GM23338 (cell line): ENCODE measurements at regions not wholly inside any gene's neighbourhood (a gene's known extent, or its start where the extent isn't known, plus 50 kb on each side); places are given as distances from the start of the nearest gene placed in this dataset.

Experiments
- ATAC-seq: fragments of 200-7000 bp; cut with Tn5 transposase; 3 replicates; pipeline ENCODE4 v1.9.1; 2020
- DNase-seq: peaks from one replicate; pipeline ENCODE4 v3.0.0-alpha.2; 2015; ENCODE audit warnings: low spot score
- H2AFZ ChIP-seq: fragments of 200-600 bp; sonication (generic); 2 replicates; pipeline ENCODE4 v1.8.0; 2016; ENCODE audit warnings: antibody characterized with exemption, mild to moderate bottlenecking, moderate library complexity
- H3F3A ChIP-seq: fragments of 200-600 bp; sonication (generic); replicated peaks from 2 replicates; pipeline ENCODE4 v1.8.0; 2017; ENCODE audit warnings: antibody characterized with exemption, mixed run types, low read depth
- H3K27ac ChIP-seq: fragments of 200-600 bp; sonication (generic); 2 replicates; pipeline ENCODE4 v1.6.1; 2016; ENCODE audit warnings: low read depth
- H3K27me3 ChIP-seq: fragments of 200-600 bp; sonication (generic); 2 replicates; pipeline ENCODE4 v1.8.0; 2016; ENCODE audit warnings: mild to moderate bottlenecking, mixed run types, moderate library complexity; ENCODE audit not compliant: insufficient read depth
- H3K36me3 ChIP-seq: fragments of 200-600 bp; sonication (generic); 2 replicates; pipeline ENCODE4 v1.8.0; 2016; ENCODE audit warnings: mild to moderate bottlenecking; ENCODE audit not compliant: insufficient read depth
- H3K4me1 ChIP-seq: fragments of 200-600 bp; sonication (generic); 2 replicates; pipeline ENCODE4 v1.8.0; 2016; ENCODE audit warnings: mild to moderate bottlenecking, moderate library complexity; ENCODE audit not compliant: insufficient read depth
- H3K4me2 ChIP-seq: fragments of 200-600 bp; sonication (generic); 2 replicates; pipeline ENCODE4 v1.7.1; 2017; ENCODE audit warnings: mixed run types
- H3K4me3 ChIP-seq: fragments of 200-600 bp; sonication (generic); 2 replicates; pipeline ENCODE4 v1.6.1; 2016; ENCODE audit warnings: mixed run types
- H3K79me2 ChIP-seq: fragments of 200-600 bp; sonication (generic); replicated peaks from 2 replicates; pipeline ENCODE4 v1.8.0; 2017; ENCODE audit warnings: mild to moderate bottlenecking; ENCODE audit not compliant: insufficient read depth
- H3K9me2 ChIP-seq: fragments of 200-600 bp; sonication (generic); 2 replicates; pipeline ENCODE4 v1.8.0; 2017; ENCODE audit not compliant: insufficient read depth
- H4K20me1 ChIP-seq: fragments of 200-600 bp; sonication (generic); replicated peaks from 2 replicates; pipeline ENCODE4 v1.8.0; 2017; ENCODE audit warnings: mild to moderate bottlenecking; ENCODE audit not compliant: insufficient read depth
- H3K27ac Mint-ChIP-seq: 2 replicates; pipeline ENCODE4 v1.8.0; 2020; ENCODE audit warnings: inconsistent platforms, mild to moderate bottlenecking, moderate library complexity, mixed read lengths
- H3K27me3 Mint-ChIP-seq: 3 replicates; pipeline ENCODE4 v1.8.0; 2022; ENCODE audit warnings: low read depth, mild to moderate bottlenecking, moderate library complexity, mixed read lengths, inconsistent platforms; ENCODE audit not compliant: insufficient read depth, poor library complexity
- H3K36me3 Mint-ChIP-seq: 3 replicates; pipeline ENCODE4 v1.8.0; 2021; ENCODE audit warnings: low read depth, mild to moderate bottlenecking, inconsistent platforms, moderate library complexity, mixed read lengths
- H3K4me1 Mint-ChIP-seq: 3 replicates; pipeline ENCODE4 v1.8.0; 2020; ENCODE audit warnings: mild to moderate bottlenecking, inconsistent platforms, mixed read lengths
- H3K4me3 Mint-ChIP-seq: 3 replicates; pipeline ENCODE4 v1.8.0; 2021; ENCODE audit warnings: moderate library complexity, mild to moderate bottlenecking, inconsistent platforms, mixed read lengths
- H3K9me3 Mint-ChIP-seq: 3 replicates; pipeline ENCODE4 v1.8.0; 2020; ENCODE audit warnings: moderate library complexity, mild to moderate bottlenecking, inconsistent platforms, mixed read lengths
- JUNB ChIP-seq: IDR thresholded peaks from one replicate; pipeline ENCODE4 v1.6.1; 2016; ENCODE audit warnings: antibody characterized with exemption; ENCODE audit not compliant: unreplicated experiment
- ZNF331 ChIP-seq: fragments of 250-450 bp; sonication (Bioruptor Pico); IDR thresholded peaks from 2 replicates; pipeline ENCODE4 v1.5.0; 2020; ENCODE audit warnings: low read depth, mild to moderate bottlenecking, moderate library complexity
- TF ChIP-seq, protein P1 (sequence below), 2 experiments: fragments of 200-600 bp in 1 of 2; sonication (generic) in 1 of 2; conservative IDR thresholded peaks; 2 replicates each; pipeline versions ENCODE4 v1.5.1 to v1.6.1; 2016 to 2017; ENCODE audit warnings: antibody characterized with exemption in 2 of 2, low read depth in 2 of 2, mild to moderate bottlenecking in 2 of 2, moderate library complexity in 1 of 2

DNA sequence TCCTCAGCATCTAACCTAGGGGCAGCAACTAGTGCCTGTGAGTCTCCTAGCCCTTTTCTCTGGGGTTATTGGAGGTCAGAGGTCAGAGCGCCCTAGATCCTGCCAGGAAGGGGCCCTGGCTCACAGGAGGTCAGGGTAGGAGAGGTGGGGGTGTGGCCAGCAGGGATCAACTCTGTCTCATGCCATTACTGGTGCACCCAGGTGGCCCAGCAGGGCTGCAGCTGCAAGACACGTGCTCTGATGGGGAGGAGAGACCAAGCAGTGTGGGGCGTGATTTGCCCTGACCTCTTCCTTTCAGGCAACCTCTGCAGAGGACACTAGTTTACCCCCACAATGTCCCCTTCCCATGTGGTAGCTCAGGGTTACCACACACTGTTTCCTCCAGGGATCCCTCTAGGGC, 73.3 kb upstream of the ZNF30 start:
- Histone ChIP-seq H3K4me2 (no peak overlapping the region), H3K27ac (no peak overlapping the region), H3F3A (no peaks in the 10 kb centered on the region), H3K36me3 (no peaks in the 10 kb centered on the region), H2AFZ (no peak overlapping the region), H3K79me2 (no peaks in the 10 kb centered on the region), H3K9me2 (peaks cover 5% of the 10 kb centered on the region; the same call in 1 of the 2 replicates), H3K4me1 (no peaks in the 10 kb centered on the region), H3K27me3 (peaks cover 2% of the 10 kb centered on the region; the same call in 1 of the 2 replicates), H4K20me1 (no peaks in the 10 kb centered on the region), H3K4me3 (no peak overlapping the region)
- no peak for DNase-seq
- Mint-ChIP-seq H3K36me3 (peaks cover 3% of the 10 kb centered on the region; the same call in 1 of the 3 replicates), H3K9me3 (peaks cover 4% of the 10 kb centered on the region; the same call in 2 of the 3 replicates), H3K4me3 (no peak overlapping the region), H3K27me3 (no peaks in the 10 kb centered on the region), H3K27ac (no peak overlapping the region), H3K4me1 (peaks cover 7% of the 10 kb centered on the region)
- ATAC-seq: no peak
- TF ChIP-seq, protein P1, sequence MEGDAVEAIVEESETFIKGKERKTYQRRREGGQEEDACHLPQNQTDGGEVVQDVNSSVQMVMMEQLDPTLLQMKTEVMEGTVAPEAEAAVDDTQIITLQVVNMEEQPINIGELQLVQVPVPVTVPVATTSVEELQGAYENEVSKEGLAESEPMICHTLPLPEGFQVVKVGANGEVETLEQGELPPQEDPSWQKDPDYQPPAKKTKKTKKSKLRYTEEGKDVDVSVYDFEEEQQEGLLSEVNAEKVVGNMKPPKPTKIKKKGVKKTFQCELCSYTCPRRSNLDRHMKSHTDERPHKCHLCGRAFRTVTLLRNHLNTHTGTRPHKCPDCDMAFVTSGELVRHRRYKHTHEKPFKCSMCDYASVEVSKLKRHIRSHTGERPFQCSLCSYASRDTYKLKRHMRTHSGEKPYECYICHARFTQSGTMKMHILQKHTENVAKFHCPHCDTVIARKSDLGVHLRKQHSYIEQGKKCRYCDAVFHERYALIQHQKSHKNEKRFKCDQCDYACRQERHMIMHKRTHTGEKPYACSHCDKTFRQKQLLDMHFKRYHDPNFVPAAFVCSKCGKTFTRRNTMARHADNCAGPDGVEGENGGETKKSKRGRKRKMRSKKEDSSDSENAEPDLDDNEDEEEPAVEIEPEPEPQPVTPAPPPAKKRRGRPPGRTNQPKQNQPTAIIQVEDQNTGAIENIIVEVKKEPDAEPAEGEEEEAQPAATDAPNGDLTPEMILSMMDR (conservative IDR thresholded peaks at IDR 0.05; ENCODE audit: low read depth in 2 of 2): no peak
- TF ChIP-seq JUNB: no peak

DNA sequence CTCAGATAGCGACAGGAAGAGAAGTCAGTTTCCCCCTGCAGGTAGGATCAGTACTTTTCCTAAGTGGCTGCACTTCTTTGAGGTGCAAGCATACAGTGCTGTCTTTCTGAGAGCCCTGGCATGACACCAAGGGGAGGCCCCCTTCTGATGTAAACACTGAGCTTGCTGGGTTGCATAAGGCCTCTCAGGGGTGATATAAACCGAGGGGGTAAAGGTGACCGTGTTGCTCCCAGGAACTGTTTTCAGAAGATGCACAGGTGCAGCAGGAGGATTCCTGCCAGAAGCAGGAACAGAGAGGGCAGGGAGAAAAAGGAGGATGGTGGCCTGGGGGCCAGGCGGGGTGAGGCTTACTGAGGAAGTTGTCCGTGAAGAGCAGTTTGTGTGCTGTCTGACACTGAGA, 74.0 kb upstream of the ZNF30 start:
- no peaks in the 10 kb centered on the region for H3F3A ChIP-seq
- no peak overlapping the region for H3K4me2 ChIP-seq
- no peaks in the 10 kb centered on the region for H3K79me2 ChIP-seq
- Mint-ChIP-seq H3K4me3 (no peak overlapping the region), H3K9me3 (peaks cover 3% of the 10 kb centered on the region; the same call in 2 of the 3 replicates), H3K27me3 (no peaks in the 10 kb centered on the region), H3K4me1 (peaks cover 6% of the 10 kb centered on the region), H3K36me3 (peaks cover 3% of the 10 kb centered on the region; the same call in 1 of the 3 replicates), H3K27ac (no peak overlapping the region)
- no peak for TF ChIP-seq ZNF331 (CRISPR knock-in tag)
- TF ChIP-seq, protein P1 (conservative IDR thresholded peaks at IDR 0.05; ENCODE audit: low read depth in 2 of 2): 0 out of 4 replicates have a peak, but pooled peaks of 1 of the 2 experiments have one; percentile 9
- no peak overlapping the region for H2AFZ ChIP-seq
- DNase-seq: no peak
- no peak overlapping the region for H3K27ac ChIP-seq
- peak; percentile 27; the same call in 2 of the 3 replicates for ATAC-seq
- no peaks in the 10 kb centered on the region for H4K20me1 ChIP-seq
- H3K4me3 ChIP-seq: no peak overlapping the region
- no peaks in the 10 kb centered on the region for H3K27me3 ChIP-seq
- no peaks in the 10 kb centered on the region for H3K9me2 ChIP-seq
- no peaks in the 10 kb centered on the region for H3K36me3 ChIP-seq
- H3K4me1 ChIP-seq: no peaks in the 10 kb centered on the region

DNA sequence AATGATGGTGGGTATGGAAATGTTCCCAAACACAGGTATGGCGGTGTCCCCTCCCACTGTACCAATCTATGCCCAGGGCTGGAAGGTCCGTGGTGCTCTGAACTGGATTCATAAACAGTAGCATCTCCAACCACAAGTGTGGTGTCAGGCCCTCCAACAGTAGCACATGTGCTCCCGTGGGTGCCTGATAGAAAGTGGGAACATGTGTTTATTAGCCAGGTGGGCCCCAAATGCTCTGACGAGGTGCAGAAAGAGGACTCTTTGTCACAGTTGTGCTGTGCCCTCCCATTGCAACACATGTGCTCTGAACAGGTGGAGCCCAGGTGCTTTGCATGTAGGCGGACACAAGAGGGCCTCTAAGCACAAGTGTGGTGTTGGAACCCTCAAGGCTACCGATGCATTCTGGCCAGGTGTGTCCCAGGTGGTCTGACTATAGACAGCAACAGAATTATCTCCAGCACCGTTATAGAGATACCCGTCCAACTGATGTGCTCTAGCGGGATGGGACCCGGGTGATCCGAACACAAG, 75.4 kb upstream of the ZNF30 start:
- H3F3A ChIP-seq: no peaks in the 10 kb centered on the region

More for the DNA sequence above, 75.4 kb upstream of the ZNF30 start:
- Histone ChIP-seq H3K4me1 (no peaks in the 10 kb centered on the region), H3K36me3 (no peaks in the 10 kb centered on the region), H3K9me2 (no peaks in the 10 kb centered on the region), H4K20me1 (no peaks in the 10 kb centered on the region), H3K4me3 (no peak overlapping the region), H3K79me2 (no peaks in the 10 kb centered on the region), H3K4me2 (no peak overlapping the region), H3K27me3 (no peaks in the 10 kb centered on the region), H2AFZ (no peak overlapping the region), H3K27ac (no peak overlapping the region)
- Mint-ChIP-seq H3K36me3 (no peaks in the 10 kb centered on the region; the same call in 2 of the 3 replicates), H3K9me3 (no peaks in the 10 kb centered on the region; the same call in 2 of the 3 replicates), H3K4me3 (no peak overlapping the region), H3K27ac (no peak overlapping the region), H3K4me1 (peaks cover 6% of the 10 kb centered on the region), H3K27me3 (no peaks in the 10 kb centered on the region)
- peak; percentile 73 for DNase-seq
- ATAC-seq: peak; percentile 95
- no peak for TF ChIP-seq JUNB
- TF ChIP-seq, protein P1 (conservative IDR thresholded peaks at IDR 0.05; ENCODE audit: low read depth in 2 of 2): peak; percentile 42 to 78
